ENCODE measurements at regions not wholly inside any gene's neighbourhood (a gene's known extent, or its start where the extent isn't known, plus 50 kb on each side); places are given as distances from the start of the nearest gene placed in this dataset.

- DNase-seq = no peak
These were observed 123.2 kb upstream of the WNT4 start for GRCh38 chr1:22266141-22266540.

GRCh38 chr1:22267413-22268175, 124.7 kb upstream of the WNT4 start:
- no peak for DNase-seq

- DNase-seq = no peak
These were observed 125.4 kb upstream of the WNT4 start for GRCh38 chr1:22268327-22268726.

GRCh38 chr1:22271847-22272801, 129.2 kb upstream of the WNT4 start:
- DNase-seq = no peak

- no peak for DNase-seq
These were observed 131.1 kb upstream of the WNT4 start for GRCh38 chr1:22273686-22274681.

- DNase-seq = no peak
These were observed 132.3 kb upstream of the WNT4 start for GRCh38 chr1:22275167-22275566.

- DNase-seq = peak; percentile 50
These were observed 132.9 kb upstream of the WNT4 start for GRCh38 chr1:22275626-22276395.

GRCh38 chr1:22276396-22276748, 133.5 kb upstream of the WNT4 start:
- no peak for DNase-seq

- no peak for DNase-seq
These were observed 134.8 kb upstream of the WNT4 start for GRCh38 chr1:22277662-22278061.

GRCh38 chr1:22279735-22280134, 136.8 kb upstream of the WNT4 start:
- DNase-seq = no peak

- no peak for DNase-seq
These were observed 137.6 kb upstream of the WNT4 start for GRCh38 chr1:22280526-22280925.

GRCh38 chr1:22281521-22282363, 138.8 kb upstream of the WNT4 start:
- no peak for DNase-seq

- DNase-seq = peak; percentile 17
These were observed 139.6 kb upstream of the WNT4 start for GRCh38 chr1:22282364-22282995.

GRCh38 chr1:22283596-22283995, 140.7 kb upstream of the WNT4 start:
- DNase-seq = no peak

- no peak for DNase-seq
These were observed 141.3 kb upstream of the WNT4 start for GRCh38 chr1:22284236-22284635.

GRCh38 chr1:22284906-22285548, 142.1 kb upstream of the WNT4 start:
- DNase-seq = no peak

GRCh38 chr1:22285549-22286396, 142.9 kb upstream of the WNT4 start:
- DNase-seq = no peak

GRCh38 chr1:22286491-22286890, 143.6 kb upstream of the WNT4 start:
- no peak for DNase-seq

GRCh38 chr1:22287273-22287672, 144.4 kb upstream of the WNT4 start:
- no peak for DNase-seq
